IMR-90 (cell line): ENCODE measurements at regions not wholly inside any gene's neighbourhood (a gene's known extent, or its start where the extent isn't known, plus 50 kb on each side); places are given as distances from the start of the nearest gene placed in this dataset.

ENCODE experiments used
- ATAC-seq: fragments of 200-7000 bp; cut with Tn5 transposase; 2 replicates; pipeline ENCODE4 v1.9.1; 2020; ENCODE audit warnings: low read depth, mild to moderate bottlenecking, moderate library complexity
- BruUV-seq: library from RNA; stranded (reverse); fragments of 400-500 nt; replicated peaks from 2 replicates; lab custom pipeline; 2021; lab: Mats Ljungman, UMichigan
- CTCF ChIA-PET: fragments of 300-600 bp; formaldehyde crosslinking; extraction: SDS; loops from one replicate; lab custom pipeline; 2021; ENCODE audit warnings: antibody characterized with exemption; lab: Yijun Ruan, JAX
- POLR2A ChIA-PET: fragments of 300-600 bp; sonication (Branson Sonifier 250); formaldehyde crosslinking; loops from one replicate; lab custom pipeline; 2022; ENCODE audit warnings: antibody characterized with exemption; ENCODE audit not compliant: unreplicated experiment; lab: Charles Lee
- DNase-seq: peaks from one replicate; pipeline ENCODE4 v3.0.0; 2013
- H2AFZ ChIP-seq: replicated peaks from 2 replicates; pipeline ENCODE3; 2013; ENCODE audit warnings: low read length, mild to moderate bottlenecking; ENCODE audit not compliant: poor library complexity
- H2AK5ac ChIP-seq: 2 replicates; pipeline ENCODE4 v1.6.1; 2013; ENCODE audit warnings: low read depth, low read length, inconsistent platforms
- H2AK9ac ChIP-seq: replicated peaks from 2 replicates; pipeline ENCODE3; 2013; ENCODE audit warnings: mild to moderate bottlenecking, low read depth, low read length, moderate library complexity; ENCODE audit not compliant: poor library complexity
- H2BK120ac ChIP-seq: 2 replicates; pipeline ENCODE4 v1.6.1; 2013; ENCODE audit warnings: low read depth, low read length, inconsistent platforms
- H2BK15ac ChIP-seq: 3 replicates; pipeline ENCODE4 v1.6.1; 2013; ENCODE audit warnings: low read depth, low read length, inconsistent platforms
- H2BK20ac ChIP-seq: 2 replicates; pipeline ENCODE4 v1.6.1; 2013; ENCODE audit warnings: low read depth, mild to moderate bottlenecking, inconsistent platforms, low read length, moderate library complexity
- H2BK5ac ChIP-seq: 2 replicates; pipeline ENCODE4 v1.6.1; 2013; ENCODE audit warnings: mild to moderate bottlenecking, low read depth, low read length, inconsistent platforms; ENCODE audit not compliant: poor library complexity, severe bottlenecking
- H3K14ac ChIP-seq: replicated peaks from 2 replicates; pipeline ENCODE4 v1.6.1; 2013; ENCODE audit warnings: low read depth, low read length, inconsistent platforms
- H3K18ac ChIP-seq: 2 replicates; pipeline ENCODE4 v1.6.1; 2013; ENCODE audit warnings: low read depth, low read length, control low read depth
- H3K23ac ChIP-seq: 2 replicates; pipeline ENCODE4 v1.6.1; 2013; ENCODE audit warnings: low read depth, low read length, inconsistent platforms
- H3K27ac ChIP-seq: 2 replicates; pipeline ENCODE4 v1.5.1; 2013; ENCODE audit warnings: mild to moderate bottlenecking, control low read depth, low read length; ENCODE audit not compliant: insufficient read depth
- H3K27me3 ChIP-seq: 2 replicates; pipeline ENCODE4 v1.6.1; 2013; ENCODE audit warnings: low read length; ENCODE audit not compliant: control insufficient read depth, insufficient read depth
- H3K36me3 ChIP-seq: 2 replicates; pipeline ENCODE4 v1.6.1; 2013; ENCODE audit warnings: low read length, mixed read lengths; ENCODE audit not compliant: control insufficient read depth, insufficient read depth
- H3K4ac ChIP-seq: 2 replicates; pipeline ENCODE4 v1.6.1; 2013; ENCODE audit warnings: low read depth, low read length, inconsistent platforms
- H3K4me1 ChIP-seq: 2 replicates; pipeline ENCODE4 v1.6.1; 2013; ENCODE audit warnings: low read length, mixed read lengths; ENCODE audit not compliant: control insufficient read depth, insufficient read depth
- H3K4me2 ChIP-seq: 2 replicates; pipeline ENCODE4 v1.6.1; 2013; ENCODE audit warnings: low read depth, mild to moderate bottlenecking, control low read depth, low read length, moderate library complexity
- H3K4me3 ChIP-seq: 2 replicates; pipeline ENCODE4 v1.5.1; 2013; ENCODE audit warnings: low read depth, mild to moderate bottlenecking, control low read depth, low read length, moderate library complexity; ENCODE audit not compliant: insufficient read depth
- H3K56ac ChIP-seq: 2 replicates; pipeline ENCODE4 v1.6.1; 2013; ENCODE audit warnings: low read length, inconsistent platforms; ENCODE audit not compliant: insufficient read depth; ENCODE audit errors: extremely low read depth
- H3K79me1 ChIP-seq, 2 experiments: 2 replicates each; pipeline ENCODE4 v1.6.1; 2013; ENCODE audit warnings: low read length in 2 of 2, inconsistent platforms in 1 of 2, low read depth in 1 of 2
- H3K9ac ChIP-seq: 2 replicates; pipeline ENCODE4 v1.6.1; 2013; ENCODE audit warnings: low read depth, low read length, control low read depth
- H3K9me1 ChIP-seq: 2 replicates; pipeline ENCODE4 v1.6.1; 2013; ENCODE audit warnings: low read length, inconsistent platforms; ENCODE audit not compliant: insufficient read depth
- H3K9me3 ChIP-seq: 2 replicates; pipeline ENCODE4 v1.6.1; 2013; ENCODE audit warnings: low read length; ENCODE audit not compliant: control insufficient read depth, insufficient read depth
- H4K20me1 ChIP-seq: 2 replicates; pipeline ENCODE4 v1.6.1; 2013; ENCODE audit warnings: low read length, inconsistent platforms; ENCODE audit not compliant: insufficient read depth
- H4K5ac ChIP-seq: 2 replicates; pipeline ENCODE4 v1.6.1; 2013; ENCODE audit warnings: mild to moderate bottlenecking, low read depth, low read length, control low read depth
- H4K8ac ChIP-seq, 2 experiments: 2 replicates each; pipeline ENCODE4 v1.6.1; 2013; ENCODE audit warnings: low read depth in 2 of 2, low read length in 2 of 2, control low read depth in 1 of 2, inconsistent platforms in 1 of 2
- H4K91ac ChIP-seq: 2 replicates; pipeline ENCODE4 v1.6.1; 2013; ENCODE audit warnings: low read depth, low read length, inconsistent platforms; ENCODE audit not compliant: insufficient read depth
- BHLHE40 ChIP-seq: fragments of 150-350 bp; IDR thresholded peaks from 2 replicates; pipeline ENCODE4 v1.6.1; 2016; ENCODE audit warnings: mild to moderate bottlenecking, low read depth, low read length
- CHD1 ChIP-seq: IDR thresholded peaks from 2 replicates; pipeline ENCODE4 v1.6.1; 2012; ENCODE audit warnings: low read depth, low read length, improper control_type of control experiment
- CTCF ChIP-seq: conservative IDR thresholded peaks from 2 replicates; pipeline ENCODE4 v1.5.1; 2012; ENCODE audit warnings: mild to moderate bottlenecking, low read depth, low read length, improper control_type of control experiment
- FOS ChIP-seq: fragments of 150-350 bp; IDR thresholded peaks from 2 replicates; pipeline ENCODE4 v1.6.1; 2016; ENCODE audit warnings: low read depth, low read length
- MAZ ChIP-seq: IDR thresholded peaks from 2 replicates; pipeline ENCODE4 v1.6.1; 2012; ENCODE audit warnings: low read depth, mild to moderate bottlenecking, low read length, improper control_type of control experiment, moderate library complexity, borderline replicate concordance
- MXI1 ChIP-seq: IDR thresholded peaks from 2 replicates; pipeline ENCODE4 v1.6.1; 2012; ENCODE audit warnings: low read depth, mild to moderate bottlenecking, low read length, moderate library complexity, borderline replicate concordance
- NFE2L2 ChIP-seq: fragments of 150-350 bp; IDR thresholded peaks from 2 replicates; pipeline ENCODE4 v1.6.1; 2016; ENCODE audit warnings: low read depth, mild to moderate bottlenecking, low read length
- POLR2A ChIP-seq: IDR thresholded peaks from 2 replicates; pipeline ENCODE4 v1.6.1; 2012; ENCODE audit warnings: mild to moderate bottlenecking, low read depth, low read length
- RFX5 ChIP-seq: IDR thresholded peaks from 2 replicates; pipeline ENCODE4 v1.8.0; 2012; ENCODE audit warnings: low read depth, mild to moderate bottlenecking, low read length, moderate library complexity
- USF2 ChIP-seq: fragments of 150-350 bp; IDR thresholded peaks from 2 replicates; pipeline ENCODE4 v1.6.1; 2017; ENCODE audit warnings: mild to moderate bottlenecking, antibody characterized with exemption, low read length, low read depth
- WGBS, 2 experiments: methylation state at CpG; one replicate each; pipeline versions ENCODE4 v1.1.5 to v1.1.7; 2013; ENCODE audit warnings: missing lambda C conversion rate in 2 of 2; ENCODE audit not compliant: insufficient read length in 1 of 2; ENCODE audit errors: extremely low coverage in 2 of 2; 5-methylcytosine and 5-hydroxymethylcytosine counted together
- dilution Hi-C: fragments of 300-500 bp; cut with HindIII; formaldehyde crosslinking; loops from one replicate; pipeline ENCODE4 v1.14.3; 2018; ENCODE audit warnings: low sequenced_read_pairs; ENCODE audit not compliant: unreplicated experiment
- in situ Hi-C: fragments of 300-500 bp; cut with MboI; formaldehyde crosslinking; loops from 3 replicates; pipeline ENCODE4 v1.14.3; 2019; ENCODE audit warnings: low sequenced_read_pairs, inconsistent platforms, mixed read lengths
- intact Hi-C: fragments of 100-400 bp; cut with micrococcal nuclease; formaldehyde crosslinking; loops from 2 replicates; pipeline ENCODE4 v1.10.0; 2022
- TF ChIP-seq, protein P1 (sequence below): fragments of 150-350 bp; IDR thresholded peaks from 2 replicates; pipeline ENCODE4 v1.6.1; 2016; ENCODE audit warnings: low read depth, mild to moderate bottlenecking, low read length, moderate library complexity, borderline replicate concordance

DNA sequence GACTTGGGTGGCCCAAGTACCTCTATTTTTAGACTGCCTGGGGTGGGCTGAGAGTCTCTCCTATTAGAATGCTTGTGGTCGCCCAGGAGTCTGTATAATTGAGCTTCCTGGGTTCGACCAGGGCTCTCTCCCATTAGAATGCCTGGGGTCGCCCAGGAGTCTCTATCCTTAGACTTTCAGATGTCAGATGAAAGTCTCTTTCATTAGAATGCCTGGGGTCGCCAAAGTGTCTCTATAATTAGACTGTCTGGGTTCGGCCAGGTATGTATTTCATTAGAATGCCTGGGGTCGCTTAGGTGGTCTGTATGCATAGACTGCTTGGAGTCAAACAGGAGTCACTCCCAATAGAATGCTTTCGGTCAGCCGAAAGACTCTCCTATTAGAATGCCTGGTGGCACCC, 1471.7 kb downstream of the UQCRFS1 start:
- ATAC-seq, result no peak
- Histone ChIP-seq H3K27ac (no peak overlapping the region), H3K4me3 (no peak overlapping the region), H3K18ac (no peak overlapping the region), H2BK5ac (no peak overlapping the region), H2BK120ac (no peak overlapping the region), H3K23ac (no peak overlapping the region), H3K14ac (no peak overlapping the region), H4K5ac (no peak overlapping the region), H2AK5ac (no peak overlapping the region), H3K9me3 (no peaks in the 10 kb centered on the region), H4K91ac (no peak overlapping the region), H3K27me3 (no peaks in the 10 kb centered on the region), H3K9ac (no peak overlapping the region), H2AK9ac (no peak overlapping the region), H3K4ac (no peak overlapping the region), H3K4me2 (no peak overlapping the region), H2BK20ac (no peak overlapping the region), H3K4me1 (no peaks in the 10 kb centered on the region), H3K79me1 (no peaks in the 10 kb centered on the region; a peak in 1 of 4 replicates), H4K8ac (no peak overlapping the region), H2AFZ (no peak overlapping the region), H3K9me1 (no peaks in the 10 kb centered on the region; the same call in 1 of the 2 replicates), H2BK15ac (no peak overlapping the region), H4K20me1 (no peaks in the 10 kb centered on the region), H3K56ac (no peak overlapping the region), H3K36me3 (no peaks in the 10 kb centered on the region)
- POLR2A ChIA-PET, result no interaction called here
- WGBS, 2 experiments, result 80% methylated on average over 2 of the region's 8 CpGs; no CpG with 5 or more reads in 1 of the 2 experiments
- dilution Hi-C loops, result no loop called here
- no peak for DNase-seq
- intact Hi-C loops, result no loop called here
- TF ChIP-seq USF2 (no peak), NFE2L2 (no peak), MAZ (no peak), MXI1 (no peak), FOS (no peak), CTCF (no peak), RFX5 (no peak), BHLHE40 (no peak), CHD1 (no peak), POLR2A (no peak)
- TF ChIP-seq, protein P1, sequence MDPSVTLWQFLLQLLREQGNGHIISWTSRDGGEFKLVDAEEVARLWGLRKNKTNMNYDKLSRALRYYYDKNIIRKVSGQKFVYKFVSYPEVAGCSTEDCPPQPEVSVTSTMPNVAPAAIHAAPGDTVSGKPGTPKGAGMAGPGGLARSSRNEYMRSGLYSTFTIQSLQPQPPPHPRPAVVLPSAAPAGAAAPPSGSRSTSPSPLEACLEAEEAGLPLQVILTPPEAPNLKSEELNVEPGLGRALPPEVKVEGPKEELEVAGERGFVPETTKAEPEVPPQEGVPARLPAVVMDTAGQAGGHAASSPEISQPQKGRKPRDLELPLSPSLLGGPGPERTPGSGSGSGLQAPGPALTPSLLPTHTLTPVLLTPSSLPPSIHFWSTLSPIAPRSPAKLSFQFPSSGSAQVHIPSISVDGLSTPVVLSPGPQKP, result no peak
- no TSS peak for BruUV-seq
- in situ Hi-C loops, result no loop called here
- CTCF ChIA-PET, result no interaction called here
